ENCODE measurements at regions not wholly inside any gene's neighbourhood (a gene's known extent, or its start where the extent isn't known, plus 50 kb on each side); places are given as distances from the start of the nearest gene placed in this dataset.

DNA sequence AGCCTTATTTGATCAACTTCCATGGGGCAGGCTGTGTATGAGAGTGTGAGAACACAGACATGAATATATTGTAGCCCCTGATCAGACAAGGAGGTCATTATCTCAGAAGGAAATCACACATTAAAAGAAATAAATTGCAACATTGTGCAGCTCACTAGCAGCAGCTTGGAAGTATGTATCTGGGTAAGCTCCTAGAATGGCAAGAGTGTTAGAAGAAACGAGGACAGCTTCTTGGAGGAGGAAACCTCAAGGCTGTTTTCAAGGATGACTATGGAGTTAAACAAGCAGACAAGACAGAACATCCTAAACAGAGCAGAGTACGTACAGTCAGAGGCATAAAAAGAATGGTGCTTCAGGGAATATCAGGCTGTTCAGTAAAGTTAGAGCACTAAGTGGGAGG lies 511.0 kb downstream of the SLCO4C1 start:
- DNase-seq = no peak
- no peak overlapping the region for H2AFZ ChIP-seq (ENCODE audit: low read length)

DNA sequence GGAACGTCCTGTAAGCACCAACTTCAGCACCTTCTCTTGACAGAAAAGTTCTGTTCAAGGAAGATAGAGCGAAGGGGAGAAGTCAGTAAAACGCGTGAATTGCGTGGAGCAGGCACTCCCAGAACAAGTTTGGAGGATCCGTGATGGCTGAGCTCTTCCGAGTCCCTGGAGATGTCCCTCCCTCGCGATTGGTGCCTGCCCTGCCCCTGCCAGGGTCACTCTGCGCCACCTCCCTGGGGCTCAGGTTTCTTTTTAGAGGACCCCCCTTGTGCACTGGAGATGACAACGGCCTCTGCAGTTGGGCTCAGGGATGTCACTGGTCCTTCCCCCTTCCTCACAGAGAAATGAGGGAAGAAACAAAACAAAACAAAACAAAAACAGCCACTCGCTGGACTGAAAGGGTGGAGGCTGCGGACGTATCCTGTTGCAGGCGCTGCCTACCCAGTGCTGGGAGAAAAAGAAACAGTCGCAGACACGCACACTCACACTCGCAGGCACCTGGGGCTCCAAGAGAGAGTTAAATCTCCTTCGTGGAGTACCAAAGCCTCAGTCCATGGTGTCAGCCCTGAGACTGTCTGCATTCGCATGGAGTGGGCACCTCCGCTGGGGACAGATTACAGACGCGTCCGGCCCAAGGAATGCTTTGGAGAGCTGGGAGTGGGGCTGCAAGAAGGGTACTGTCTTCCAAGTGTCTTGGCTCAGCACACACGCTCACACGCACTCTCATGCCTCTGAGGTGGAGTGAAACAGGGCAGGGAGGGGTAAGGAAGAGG lies 512.7 kb downstream of the SLCO4C1 start:
- H3K79me2 ChIP-seq (ENCODE audit: low read length) = no peaks in the 10 kb centered on the region
- no peaks in the 10 kb centered on the region for H3K4me1 ChIP-seq (ENCODE audit: low read length)
- no peak overlapping the region for H3K27ac ChIP-seq (ENCODE audit: low read length)
- H3K9ac ChIP-seq (ENCODE audit: low read length) = no peak overlapping the region
- H3F3A ChIP-seq (ENCODE audit: insufficient read depth, low read length) = no peaks in the 10 kb centered on the region
- H4K20me1 ChIP-seq (ENCODE audit: insufficient read depth, low read length) = no peaks in the 10 kb centered on the region
- H2AFZ ChIP-seq (ENCODE audit: low read length) = no peak overlapping the region
- H3K4me2 ChIP-seq (ENCODE audit: low read depth, low read length) = no peak overlapping the region
- H3K9me2 ChIP-seq (replicated peaks; ENCODE audit: insufficient read depth, low read length) = no peaks in the 10 kb centered on the region
- no peaks in the 10 kb centered on the region for H3K9me3 ChIP-seq (replicated peaks; ENCODE audit: insufficient read depth, low read length)
- H3K36me3 ChIP-seq (replicated peaks; ENCODE audit: insufficient read depth, low read length) = no peaks in the 10 kb centered on the region
- H3K27me3 ChIP-seq (replicated peaks; ENCODE audit: insufficient read depth, low read length) = no peaks in the 10 kb centered on the region
- H3K4me3 ChIP-seq (ENCODE audit: low read length) = no peak overlapping the region
- TF ChIP-seq CTCF (IDR thresholded peaks at IDR 0.05; ENCODE audit: low read length) (no peak), EZH2 (optimal IDR thresholded peaks at IDR 0.05; ENCODE audit: low read depth, low read length) (no peak)
- DNase-seq = no peak

More for the DNA sequence above, 511.0 kb downstream of the SLCO4C1 start:
- no peak for TF ChIP-seq EZH2phosphoT487 (IDR thresholded peaks at IDR 0.05; ENCODE audit: low read length)
- TF ChIP-seq CTCF (IDR thresholded peaks at IDR 0.05; ENCODE audit: low read length) = no peak
- no peak for TF ChIP-seq EZH2 (optimal IDR thresholded peaks at IDR 0.05; ENCODE audit: low read depth, low read length)
- no peak overlapping the region for H3K9ac ChIP-seq (ENCODE audit: low read length)
- no peaks in the 10 kb centered on the region for H3K27me3 ChIP-seq (replicated peaks; ENCODE audit: insufficient read depth, low read length)
- H3K9me3 ChIP-seq (replicated peaks; ENCODE audit: insufficient read depth, low read length) = no peaks in the 10 kb centered on the region
- H3K9me2 ChIP-seq (replicated peaks; ENCODE audit: insufficient read depth, low read length) = no peaks in the 10 kb centered on the region
- H3K4me2 ChIP-seq (ENCODE audit: low read depth, low read length) = no peak overlapping the region
- H3K36me3 ChIP-seq (replicated peaks; ENCODE audit: insufficient read depth, low read length) = no peaks in the 10 kb centered on the region
- H4K20me1 ChIP-seq (ENCODE audit: insufficient read depth, low read length) = no peaks in the 10 kb centered on the region
- H3K4me3 ChIP-seq (ENCODE audit: low read length) = no peak overlapping the region
- H3K79me2 ChIP-seq (ENCODE audit: low read length) = no peaks in the 10 kb centered on the region
- no peak overlapping the region for H3K27ac ChIP-seq (ENCODE audit: low read length)
- H3F3A ChIP-seq (ENCODE audit: insufficient read depth, low read length) = no peaks in the 10 kb centered on the region
- no peaks in the 10 kb centered on the region for H3K4me1 ChIP-seq (ENCODE audit: low read length)

DNA sequence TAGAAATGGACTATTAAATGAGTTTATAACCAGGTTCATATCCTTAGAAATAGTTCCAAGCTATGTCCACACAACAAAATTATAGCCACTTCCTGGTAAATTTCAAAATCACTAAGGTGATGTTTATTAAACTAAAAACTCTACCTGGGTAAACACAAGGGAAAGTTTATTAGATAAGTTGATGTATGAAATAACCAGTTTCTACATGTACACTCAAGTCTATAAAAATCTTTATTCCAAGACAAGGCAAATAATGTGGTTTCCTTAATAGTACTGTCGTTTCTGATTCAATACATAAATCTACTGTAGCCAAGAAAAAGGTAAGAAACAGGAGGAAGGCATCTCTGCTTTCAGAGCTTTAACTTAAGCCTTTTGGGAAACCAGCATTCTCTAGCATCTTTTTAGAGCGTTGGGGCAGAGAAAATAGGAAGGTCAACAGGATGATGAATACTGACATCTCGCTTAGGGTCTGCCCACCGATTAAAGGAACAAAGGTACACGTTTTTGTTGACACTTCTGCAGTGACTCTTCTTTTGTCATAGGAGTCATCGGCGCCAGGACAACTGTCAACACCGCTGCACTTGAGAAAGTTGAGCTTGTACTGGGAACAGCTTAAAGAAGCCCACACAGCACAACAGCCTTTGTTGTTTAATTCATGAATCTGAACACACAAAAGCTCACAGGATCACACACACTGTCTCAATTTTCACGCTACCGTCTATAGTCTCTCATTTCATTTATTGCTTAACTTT lies 513.6 kb downstream of the SLCO4C1 start:
- no peaks in the 10 kb centered on the region for H3K27me3 ChIP-seq (replicated peaks; ENCODE audit: insufficient read depth, low read length)
- TF ChIP-seq CTCF (IDR thresholded peaks at IDR 0.05; ENCODE audit: low read length) (no peak), EZH2 (optimal IDR thresholded peaks at IDR 0.05; ENCODE audit: low read depth, low read length) (no peak), EZH2phosphoT487 (IDR thresholded peaks at IDR 0.05; ENCODE audit: low read length) (no peak)
- no peaks in the 10 kb centered on the region for H3K9me3 ChIP-seq (replicated peaks; ENCODE audit: insufficient read depth, low read length)
- H3K36me3 ChIP-seq (replicated peaks; ENCODE audit: insufficient read depth, low read length) = no peaks in the 10 kb centered on the region
- no peak overlapping the region for H3K4me2 ChIP-seq (ENCODE audit: low read depth, low read length)
- H3K4me3 ChIP-seq (ENCODE audit: low read length) = no peak overlapping the region
- H2AFZ ChIP-seq (ENCODE audit: low read length) = no peak overlapping the region
- H3K27ac ChIP-seq (ENCODE audit: low read length) = no peak overlapping the region
- no peaks in the 10 kb centered on the region for H3F3A ChIP-seq (ENCODE audit: insufficient read depth, low read length)
- no peaks in the 10 kb centered on the region for H3K9me2 ChIP-seq (replicated peaks; ENCODE audit: insufficient read depth, low read length)
- H3K79me2 ChIP-seq (ENCODE audit: low read length) = no peaks in the 10 kb centered on the region
- no peak overlapping the region for H3K9ac ChIP-seq (ENCODE audit: low read length)
- H3K4me1 ChIP-seq (ENCODE audit: low read length) = no peaks in the 10 kb centered on the region
- no peaks in the 10 kb centered on the region for H4K20me1 ChIP-seq (ENCODE audit: insufficient read depth, low read length)
- no peak for DNase-seq
